CD4-positive, alpha-beta T cell treated with Interleukin-4 for 1 hour (primary cell): ENCODE measurements at regions not wholly inside any gene's neighbourhood (a gene's known extent, or its start where the extent isn't known, plus 50 kb on each side); places are given as distances from the start of the nearest gene placed in this dataset.
A peak's percentile ranks its signal among the peaks of the same experiment; 100 is the strongest.
"Not testable (repeated sequence)": the region's sequence is repeated elsewhere in the genome, so short reads cannot be mapped to it uniquely, and the experiment has no call there.

Experiments used
- DNase-seq, 2 donors: peaks; one replicate each; pipeline ENCODE4 v3.0.0-alpha.2; 2020 to 2022

- no peak for DNase-seq
Measured at GRCh38 chr18:59059140-59059539, 80.5 kb upstream of the SEC11C start.

GRCh38 chr18:59060551-59060950 is 79.1 kb upstream of the SEC11C start:
- no peak for DNase-seq

GRCh38 chr18:59061914-59062642 is 77.6 kb upstream of the SEC11C start:
- no peak for DNase-seq

- no peak for DNase-seq
Measured at GRCh38 chr18:59062643-59063006, 77.1 kb upstream of the SEC11C start.

- no peak for DNase-seq
Measured at GRCh38 chr18:59063300-59063906, 76.3 kb upstream of the SEC11C start.

- DNase-seq = no peak
Measured at GRCh38 chr18:59063912-59064311, 75.8 kb upstream of the SEC11C start.

GRCh38 chr18:59065684-59066083 is 74.0 kb upstream of the SEC11C start:
- no peak for DNase-seq

- DNase-seq = no peak
Measured at GRCh38 chr18:59067873-59068272, 71.8 kb upstream of the SEC11C start.

- no peak for DNase-seq
Measured at GRCh38 chr18:59068276-59069071, 71.2 kb upstream of the SEC11C start.

- peak; percentile 68 to 73 for DNase-seq
Measured at GRCh38 chr18:59070181-59070912, 69.3 kb upstream of the SEC11C start.

GRCh38 chr18:59072727-59073421 is 66.8 kb upstream of the SEC11C start:
- no peak for DNase-seq

- DNase-seq = no peak
Measured at GRCh38 chr18:59075923-59076322, 63.8 kb upstream of the SEC11C start.

GRCh38 chr18:59079264-59079663 is 60.4 kb upstream of the SEC11C start:
- no peak for DNase-seq

GRCh38 chr18:59079687-59080501 is 59.8 kb upstream of the SEC11C start:
- not testable (repeated sequence) for DNase-seq

- DNase-seq = no peak
Measured at GRCh38 chr18:59083136-59083818, 56.4 kb upstream of the SEC11C start.

GRCh38 chr18:59085126-59085794 is 54.4 kb upstream of the SEC11C start:
- DNase-seq = no peak

- no peak for DNase-seq
Measured at GRCh38 chr18:59085797-59086196, 53.9 kb upstream of the SEC11C start.

- DNase-seq = no peak
Measured at GRCh38 chr18:59086522-59086921, 53.2 kb upstream of the SEC11C start.

- DNase-seq = peak in 1 of 2 donors; percentile 15
Measured at GRCh38 chr18:59087391-59087790, 52.3 kb upstream of the SEC11C start.
